Urinary bladder (tissue), 3 donors: ENCODE measurements at regions not wholly inside any gene's neighbourhood (a gene's known extent, or its start where the extent isn't known, plus 50 kb on each side); places are given as distances from the start of the nearest gene placed in this dataset.
A peak's percentile ranks its signal among the peaks of the same experiment; 100 is the strongest.
"Not testable (repeated sequence)": the region's sequence is repeated elsewhere in the genome, so short reads cannot be mapped to it uniquely, and the experiment has no call there.

Source experiments
- DNase-seq: peaks from one replicate; pipeline ENCODE4 v3.0.0-alpha.2; 2015; ENCODE audit errors: extremely low spot score
- H3K27ac ChIP-seq: one replicate; pipeline ENCODE4 v1.5.1; 2013; ENCODE audit warnings: low read depth, mild to moderate bottlenecking, moderate library complexity
- H3K36me3 ChIP-seq: one replicate; pipeline ENCODE4 v1.6.1; 2013; ENCODE audit warnings: mild to moderate bottlenecking, moderate library complexity; ENCODE audit not compliant: insufficient read depth
- H3K4me1 ChIP-seq: one replicate; pipeline ENCODE4 v1.6.1; 2013; ENCODE audit warnings: mild to moderate bottlenecking, moderate library complexity; ENCODE audit not compliant: insufficient read depth
- H3K4me3 ChIP-seq: one replicate; pipeline ENCODE4 v1.5.1; 2013; ENCODE audit warnings: low read depth, low read length
- WGBS: extraction: QIAGEN DNeasy Blood & Tissue Kit; methylation state at CpG from one replicate; pipeline ENCODE4 v1.1.7; 2013; 5-methylcytosine and 5-hydroxymethylcytosine counted together
- donor health status: healthy with polysubstance abuse.
- donor health status: healthy.

GRCh38 chr11:93032580-93032979 lies 63.1 kb downstream of the MTNR1B start:
- no peak overlapping the region for H3K27ac ChIP-seq
- no peak overlapping the region for H3K4me3 ChIP-seq
- H3K36me3 ChIP-seq: no peaks in the 10 kb centered on the region
- H3K4me1 ChIP-seq: no peaks in the 10 kb centered on the region
- no peak for DNase-seq
- WGBS: 47% methylated on average over 2 of the region's 2 CpGs

GRCh38 chr11:93033093-93033492 lies 63.6 kb downstream of the MTNR1B start:
- H3K36me3 ChIP-seq: no peaks in the 10 kb centered on the region
- no peaks in the 10 kb centered on the region for H3K4me1 ChIP-seq
- H3K27ac ChIP-seq: no peak overlapping the region
- DNase-seq: no peak
- 90% methylated on average over 1 of the region's 1 CpG for WGBS
- no peak overlapping the region for H3K4me3 ChIP-seq

DNA sequence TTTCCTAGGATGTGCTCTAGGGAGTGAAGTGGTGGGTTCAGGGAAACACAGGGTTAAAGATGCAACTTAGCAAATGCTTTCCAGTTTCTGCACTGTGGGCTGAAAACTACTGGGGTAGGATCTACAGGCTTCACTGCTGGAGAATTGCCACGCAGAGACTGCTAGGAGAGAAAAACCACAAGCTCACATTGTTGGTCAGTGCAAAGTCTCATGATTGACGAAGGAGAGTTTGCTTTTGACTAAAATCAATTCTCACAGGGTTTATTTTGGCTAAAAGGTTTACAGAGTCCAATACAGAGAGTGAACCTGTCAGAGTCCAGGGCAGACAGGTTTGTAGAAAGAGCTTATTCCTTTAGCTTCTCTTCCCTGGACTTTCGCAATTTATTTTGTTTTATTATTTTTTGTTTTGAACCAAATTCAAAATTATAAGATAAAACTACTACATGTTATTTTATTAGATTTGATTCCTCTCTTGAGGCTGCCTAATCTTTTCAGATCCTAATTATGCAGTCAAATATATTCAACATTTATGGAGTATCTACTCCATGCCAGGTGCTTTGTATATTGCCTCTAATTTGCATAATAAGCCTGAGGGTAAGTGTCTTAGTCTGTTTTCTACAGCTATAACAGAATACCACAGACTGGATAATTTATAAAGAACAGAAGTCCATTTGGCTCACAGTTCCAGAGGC lies 64.7 kb downstream of the MTNR1B start:
- H3K36me3 ChIP-seq: no peaks in the 10 kb centered on the region
- DNase-seq: no peak
- 66% methylated on average over 3 of the region's 3 CpGs for WGBS
- no peak overlapping the region for H3K4me3 ChIP-seq
- H3K27ac ChIP-seq: no peak overlapping the region
- H3K4me1 ChIP-seq: no peaks in the 10 kb centered on the region

DNA sequence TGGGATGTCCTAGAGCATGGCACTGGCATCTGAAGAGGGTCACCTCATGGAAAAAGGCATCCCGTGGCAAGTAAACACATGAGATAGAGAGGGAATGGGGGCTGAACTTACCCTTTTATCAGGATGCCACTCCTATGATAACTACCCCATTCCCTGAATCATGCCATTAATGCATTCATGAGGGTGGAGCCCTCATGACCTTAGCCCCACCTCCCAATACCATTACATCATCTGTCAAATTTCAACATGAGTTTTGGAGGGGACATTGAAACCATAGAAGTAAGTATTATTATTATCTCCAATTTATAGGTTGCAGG lies 65.2 kb downstream of the MTNR1B start:
- no peaks in the 10 kb centered on the region for H3K36me3 ChIP-seq
- no peak overlapping the region for H3K4me3 ChIP-seq
- H3K4me1 ChIP-seq: no peaks in the 10 kb centered on the region
- WGBS: 78% methylated on average over 1 of the region's 1 CpG
- DNase-seq: no peak
- no peak overlapping the region for H3K27ac ChIP-seq

- DNase-seq: no peak
- WGBS: 69% methylated on average over 2 of the region's 2 CpGs
- no peaks in the 10 kb centered on the region for H3K4me1 ChIP-seq
- H3K27ac ChIP-seq: no peak overlapping the region
- H3K4me3 ChIP-seq: no peak overlapping the region
- H3K36me3 ChIP-seq: no peaks in the 10 kb centered on the region
These were observed 69.1 kb downstream of the MTNR1B start for GRCh38 chr11:93038521-93038920.

DNA sequence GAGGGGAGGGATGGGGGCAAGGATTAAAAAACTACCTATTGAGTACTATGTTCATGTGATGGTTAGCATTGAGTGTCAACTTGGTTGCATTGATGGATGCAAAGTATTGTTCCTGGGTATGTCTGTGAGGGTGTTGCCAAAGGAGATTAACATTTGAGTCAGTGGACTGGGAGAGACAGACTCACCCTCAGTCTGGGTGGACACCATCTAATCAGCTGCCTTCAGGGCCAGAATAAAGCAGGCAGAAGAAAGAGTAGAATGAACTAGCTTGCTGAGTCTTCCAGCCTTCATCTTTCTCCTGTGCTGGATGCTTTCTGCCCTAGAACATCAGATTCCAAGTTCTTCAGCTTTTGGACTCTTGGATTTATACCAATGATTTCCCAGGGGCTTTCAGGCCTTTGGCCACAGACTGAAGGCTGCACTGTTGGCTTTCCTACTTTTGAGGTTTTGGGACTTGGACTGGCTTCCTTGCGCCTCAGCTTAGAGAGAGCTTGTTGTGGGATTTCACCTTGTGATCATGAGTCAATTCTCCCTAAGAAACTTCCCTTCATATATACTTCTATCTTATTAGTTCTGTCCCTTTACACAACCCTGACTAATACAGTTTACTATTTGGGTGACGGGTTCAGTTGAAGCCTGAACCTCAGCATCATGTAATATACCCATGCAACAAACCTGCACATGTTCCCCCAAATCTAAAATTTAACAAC lies 70.2 kb downstream of the MTNR1B start:
- Histone ChIP-seq H3K4me3 (no peak overlapping the region), H3K27ac (no peak overlapping the region), H3K36me3 (no peaks in the 10 kb centered on the region), H3K4me1 (no peaks in the 10 kb centered on the region)
- 92% methylated on average over 2 of the region's 2 CpGs for WGBS
- no peak for DNase-seq

DNA sequence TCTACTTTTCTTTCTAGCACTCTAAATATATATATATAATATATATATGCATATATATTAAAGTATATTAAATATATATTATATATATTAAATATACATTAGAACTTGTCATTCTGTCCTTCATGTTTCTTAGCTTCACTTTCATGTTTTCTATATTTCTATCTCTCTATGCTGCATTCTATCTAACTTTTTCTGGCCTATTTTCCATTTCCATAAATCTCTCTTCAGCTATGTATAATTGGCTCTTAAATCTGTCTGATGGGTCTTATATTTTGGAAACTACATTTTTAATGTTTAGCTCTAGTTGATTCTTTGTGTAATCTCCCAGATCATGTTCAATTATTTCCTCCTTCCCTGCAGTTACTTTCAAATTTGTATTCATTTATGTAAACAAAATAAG lies 72.2 kb downstream of the MTNR1B start:
- DNase-seq: no peak
- Histone ChIP-seq H3K4me1 (no peaks in the 10 kb centered on the region), H3K36me3 (no peaks in the 10 kb centered on the region), H3K4me3 (no peak overlapping the region), H3K27ac (no peak overlapping the region)

- H3K4me1 ChIP-seq, H3K36me3 ChIP-seq, H3K27ac ChIP-seq, DNase-seq, H3K4me3 ChIP-seq: not testable (repeated sequence)
- WGBS: 88% methylated on average over 7 of the region's 7 CpGs
These were observed 73.7 kb downstream of the MTNR1B start for GRCh38 chr11:93043186-93043585.

GRCh38 chr11:93049740-93050139 lies 80.3 kb downstream of the MTNR1B start:
- Histone ChIP-seq H3K36me3 (no peaks in the 10 kb centered on the region), H3K27ac (no peak overlapping the region), H3K4me1 (no peaks in the 10 kb centered on the region), H3K4me3 (no peak overlapping the region)
- WGBS: 48% methylated on average over 1 of the region's 1 CpG
- no peak for DNase-seq

DNA sequence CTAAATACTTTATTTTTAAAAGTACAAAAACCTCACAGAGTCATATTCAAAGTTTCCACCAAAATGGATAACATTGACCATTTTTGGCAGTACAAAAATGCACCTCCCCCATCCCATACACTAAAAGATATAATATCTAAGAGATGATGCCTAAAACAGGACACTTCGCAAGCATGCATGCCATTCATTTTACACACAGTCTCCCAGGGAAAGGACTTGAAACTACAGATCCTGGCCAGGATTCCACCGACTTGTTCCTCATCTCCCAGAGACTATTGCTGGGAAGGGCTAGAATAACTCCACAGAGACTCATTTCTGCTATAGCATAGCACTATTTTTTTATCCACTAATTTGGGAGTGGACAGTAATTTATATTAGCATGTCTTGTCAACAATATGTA lies 81.7 kb downstream of the MTNR1B start:
- no peak overlapping the region for H3K27ac ChIP-seq
- H3K4me1 ChIP-seq: no peaks in the 10 kb centered on the region
- no peaks in the 10 kb centered on the region for H3K36me3 ChIP-seq
- 60% methylated on average over 2 of the region's 2 CpGs for WGBS
- no peak for DNase-seq
- no peak overlapping the region for H3K4me3 ChIP-seq

DNA sequence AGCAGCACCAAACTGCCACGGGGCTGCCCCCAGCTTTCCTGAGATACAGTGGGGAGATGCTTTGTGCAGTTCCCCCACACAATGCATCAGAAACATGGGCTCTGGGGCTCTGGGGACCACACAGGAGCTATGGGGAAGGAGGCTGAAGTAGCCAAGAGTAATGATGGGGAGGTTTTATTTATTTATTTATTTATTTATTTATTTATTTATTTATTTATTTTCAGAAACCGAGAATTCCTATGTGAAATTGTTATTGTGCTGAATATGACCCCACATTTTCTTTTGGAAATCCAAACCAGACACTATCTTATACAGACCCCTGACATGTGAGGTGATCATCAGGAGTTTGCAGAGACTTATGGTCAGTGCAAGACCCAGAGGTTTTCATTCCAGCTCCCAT lies 84.4 kb downstream of the MTNR1B start:
- no peak for DNase-seq
- 88% methylated on average over 2 of the region's 2 CpGs for WGBS
- H3K36me3 ChIP-seq: no peaks in the 10 kb centered on the region

DNA sequence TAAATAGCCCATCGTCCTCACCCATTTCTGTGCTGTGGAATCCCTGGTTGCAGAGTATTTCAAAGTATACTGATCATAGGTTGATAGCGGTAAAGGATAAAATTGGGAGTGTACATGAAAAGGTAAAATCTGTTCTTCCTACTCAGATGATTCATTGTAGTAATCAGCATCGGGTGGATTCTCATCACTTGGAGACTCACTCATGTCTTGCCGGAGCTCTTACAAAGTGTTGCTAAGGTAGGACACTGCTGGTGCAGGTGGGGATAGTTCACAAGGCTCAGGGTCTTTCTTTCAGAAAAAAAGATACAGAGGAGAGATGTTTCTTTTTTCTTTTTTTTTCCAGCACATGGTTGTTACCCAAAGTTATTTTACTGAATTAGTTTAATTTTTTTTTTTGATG lies 84.8 kb downstream of the MTNR1B start:
- no peaks in the 10 kb centered on the region for H3K4me1 ChIP-seq
- DNase-seq: no peak
- H3K4me3 ChIP-seq: no peak overlapping the region
- H3K27ac ChIP-seq: no peak overlapping the region
- no peaks in the 10 kb centered on the region for H3K36me3 ChIP-seq
- 92% methylated on average over 4 of the region's 4 CpGs for WGBS

More for the DNA sequence above, 84.4 kb downstream of the MTNR1B start:
- H3K4me3 ChIP-seq: no peak overlapping the region
- H3K4me1 ChIP-seq: no peaks in the 10 kb centered on the region
- H3K27ac ChIP-seq: no peak overlapping the region

DNA sequence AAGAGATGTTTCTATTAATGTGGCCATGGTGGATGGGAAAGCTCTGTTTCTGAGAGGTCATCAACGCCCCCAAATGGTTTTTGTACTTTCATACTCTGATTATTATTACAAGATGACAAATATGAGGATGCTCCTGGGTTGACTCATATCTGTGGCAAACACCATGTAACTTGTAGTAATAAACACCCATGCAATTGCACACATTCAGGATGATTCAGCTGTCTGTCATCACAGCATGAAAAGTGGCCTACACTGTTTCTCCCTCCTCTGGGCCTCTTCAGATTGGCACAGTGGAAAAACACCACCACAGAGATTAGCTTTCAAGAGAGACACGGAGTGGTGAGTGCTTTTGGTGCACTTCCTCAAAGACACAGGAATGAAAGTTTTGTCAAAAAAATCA lies 85.4 kb downstream of the MTNR1B start:
- no peak for DNase-seq
- WGBS: 64% methylated on average over 2 of the region's 2 CpGs
- Histone ChIP-seq H3K36me3 (no peaks in the 10 kb centered on the region), H3K4me1 (no peaks in the 10 kb centered on the region), H3K4me3 (no peak overlapping the region), H3K27ac (no peak overlapping the region)

- H3K4me1 ChIP-seq: no peaks in the 10 kb centered on the region
- no peaks in the 10 kb centered on the region for H3K36me3 ChIP-seq
- 12% methylated on average over 6 of the region's 6 CpGs for WGBS
- no peak overlapping the region for H3K27ac ChIP-seq
- H3K4me3 ChIP-seq: no peak overlapping the region
- peak; percentile 26 for DNase-seq
These were observed 89.9 kb downstream of the MTNR1B start for GRCh38 chr11:93059117-93059957.
